ENCODE measurements at regions not wholly inside any gene's neighbourhood (a gene's known extent, or its start where the extent isn't known, plus 50 kb on each side); places are given as distances from the start of the nearest gene placed in this dataset.

DNA sequence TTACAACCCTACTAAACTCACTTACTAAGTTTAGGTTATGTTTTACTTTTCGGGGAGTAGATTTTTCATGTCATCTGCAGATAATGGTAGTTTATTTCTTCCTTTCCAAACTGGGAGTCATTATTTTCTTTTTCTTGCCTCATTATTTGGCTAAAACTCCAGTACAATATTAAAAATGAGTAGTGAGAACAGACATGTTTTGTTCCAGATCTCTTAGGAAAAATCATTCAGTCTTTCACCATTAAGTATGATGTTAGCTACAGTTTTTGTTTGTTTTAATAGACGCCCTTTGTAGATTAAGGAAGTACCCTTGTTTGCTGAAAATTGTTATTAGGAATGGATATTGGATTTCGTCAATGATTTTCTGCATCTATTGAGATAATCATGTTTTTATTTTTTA lies 472.0 kb upstream of the PAPPA start:
- Mint-ChIP-seq H3K9me3 (peaks cover 4 to 10% of the 10 kb centered on the region in 2 experiments; a peak in 4 of 5 replicates), H3K4me3 (no peak overlapping the region), H3K36me3 (ENCODE audit: insufficient read depth in 1 of 3, low read depth in 3 of 3) (peaks cover 0 to 6% (median 0%) of the 10 kb centered on the region in 3 experiments; a peak in 2 of 7 replicates), H3K27ac (no peak overlapping the region), H3K27me3 (ENCODE audit: low read depth) (no peaks in the 10 kb centered on the region), H3K4me1 (peaks cover 10 to 20% of the 10 kb centered on the region in 2 experiments)
- Histone ChIP-seq H2BK120ac (ENCODE audit: low read depth, low read length, poor library complexity, severe bottlenecking) (no peak overlapping the region), H4K8ac (replicated peaks; ENCODE audit: insufficient read length, low read depth, low read length) (no peak overlapping the region), H2BK15ac (ENCODE audit: low read depth, low read length) (no peak overlapping the region), H3K14ac (ENCODE audit: insufficient read depth, low read length) (no peak overlapping the region), H2BK12ac (ENCODE audit: insufficient read length, low read depth, low read length) (no peak overlapping the region), H3K18ac (ENCODE audit: insufficient read length, low read depth, low read length) (no peak overlapping the region), H3K23ac (ENCODE audit: insufficient read length, low read depth, low read length) (no peak overlapping the region), H3K56ac (ENCODE audit: insufficient read length, low read depth, low read length) (no peak overlapping the region), H3K9me3 (ENCODE audit: control insufficient read depth, low read depth, low read length) (no peaks in the 10 kb centered on the region), H2AFZ (ENCODE audit: low read length) (no peak overlapping the region), H3K27ac (ENCODE audit: insufficient read length, low read depth, low read length) (no peak overlapping the region), H4K20me1 (ENCODE audit: control insufficient read depth, insufficient read depth, insufficient read length) (no peaks in the 10 kb centered on the region), H2AK5ac (ENCODE audit: insufficient read length, low read length) (no peak overlapping the region), H3T11ph (ENCODE audit: low read length) (no peak overlapping the region), H3K79me1 (ENCODE audit: insufficient read depth, low read depth, low read length, poor library complexity, severe bottlenecking) (no peaks in the 10 kb centered on the region), H3K4me2 (ENCODE audit: insufficient read depth, insufficient read length, low read length) (no peak overlapping the region), H4K91ac (ENCODE audit: insufficient read length, low read depth, low read length) (no peak overlapping the region), H2BK20ac (ENCODE audit: low read depth, low read length, poor library complexity, severe bottlenecking) (no peak overlapping the region), H3K23me2 (ENCODE audit: insufficient read length, low read depth, low read length, poor library complexity, severe bottlenecking) (no peaks in the 10 kb centered on the region), H3K27me3 (ENCODE audit: insufficient read depth, low read length) (no peaks in the 10 kb centered on the region), H3K4ac (ENCODE audit: low read depth, low read length) (no peak overlapping the region), H3K9ac (ENCODE audit: extremely low read depth, insufficient read length, low read length) (no peak overlapping the region), H4K5ac (ENCODE audit: insufficient read length, low read depth, low read length) (no peak overlapping the region), H3K79me2 (ENCODE audit: insufficient read depth, low read length) (no peaks in the 10 kb centered on the region), H3K4me1 (ENCODE audit: insufficient read depth, low read length) (no peaks in the 10 kb centered on the region), H2BK5ac (ENCODE audit: insufficient read length, low read length) (no peak overlapping the region)
- TF ChIP-seq, protein P1, sequence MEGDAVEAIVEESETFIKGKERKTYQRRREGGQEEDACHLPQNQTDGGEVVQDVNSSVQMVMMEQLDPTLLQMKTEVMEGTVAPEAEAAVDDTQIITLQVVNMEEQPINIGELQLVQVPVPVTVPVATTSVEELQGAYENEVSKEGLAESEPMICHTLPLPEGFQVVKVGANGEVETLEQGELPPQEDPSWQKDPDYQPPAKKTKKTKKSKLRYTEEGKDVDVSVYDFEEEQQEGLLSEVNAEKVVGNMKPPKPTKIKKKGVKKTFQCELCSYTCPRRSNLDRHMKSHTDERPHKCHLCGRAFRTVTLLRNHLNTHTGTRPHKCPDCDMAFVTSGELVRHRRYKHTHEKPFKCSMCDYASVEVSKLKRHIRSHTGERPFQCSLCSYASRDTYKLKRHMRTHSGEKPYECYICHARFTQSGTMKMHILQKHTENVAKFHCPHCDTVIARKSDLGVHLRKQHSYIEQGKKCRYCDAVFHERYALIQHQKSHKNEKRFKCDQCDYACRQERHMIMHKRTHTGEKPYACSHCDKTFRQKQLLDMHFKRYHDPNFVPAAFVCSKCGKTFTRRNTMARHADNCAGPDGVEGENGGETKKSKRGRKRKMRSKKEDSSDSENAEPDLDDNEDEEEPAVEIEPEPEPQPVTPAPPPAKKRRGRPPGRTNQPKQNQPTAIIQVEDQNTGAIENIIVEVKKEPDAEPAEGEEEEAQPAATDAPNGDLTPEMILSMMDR (conservative IDR thresholded peaks at IDR 0.05): no peak
- no peak for DNase-seq
- no CpG with 5 or more reads among the region's 3 CpGs for WGBS (ENCODE audit: extremely low coverage, insufficient read length, low lambda C conversion rate)
